ENCODE measurements at regions not wholly inside any gene's neighbourhood (a gene's known extent, or its start where the extent isn't known, plus 50 kb on each side); places are given as distances from the start of the nearest gene placed in this dataset.
"Not testable (repeated sequence)": the region's sequence is repeated elsewhere in the genome, so short reads cannot be mapped to it uniquely, and the experiment has no call there.

DNA sequence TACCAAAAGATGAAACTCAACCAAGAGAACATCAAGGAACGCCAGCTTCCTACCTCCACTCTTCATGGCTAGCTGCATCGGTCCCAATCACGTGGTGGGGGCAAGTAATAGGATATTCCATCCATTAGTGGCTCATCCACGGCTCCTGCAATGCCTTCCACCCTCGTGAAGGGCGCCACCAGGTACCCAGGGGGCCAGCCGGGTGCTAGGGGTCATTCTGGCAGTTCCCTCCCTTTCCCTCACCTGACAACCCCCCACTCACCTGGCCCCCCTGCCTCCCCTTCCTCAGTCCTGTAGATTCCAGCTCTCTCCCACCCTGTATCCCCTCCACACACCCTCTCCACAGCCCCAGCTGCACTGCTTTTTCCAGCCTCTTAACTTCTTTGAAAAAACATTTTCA lies 161.9 kb downstream of the URI1 start:
- no peak for DNase-seq (ENCODE audit: low read depth)

GRCh38 chr19:30105316-30105715 lies 163.3 kb downstream of the URI1 start:
- DNase-seq (ENCODE audit: low read depth), result no peak

DNA sequence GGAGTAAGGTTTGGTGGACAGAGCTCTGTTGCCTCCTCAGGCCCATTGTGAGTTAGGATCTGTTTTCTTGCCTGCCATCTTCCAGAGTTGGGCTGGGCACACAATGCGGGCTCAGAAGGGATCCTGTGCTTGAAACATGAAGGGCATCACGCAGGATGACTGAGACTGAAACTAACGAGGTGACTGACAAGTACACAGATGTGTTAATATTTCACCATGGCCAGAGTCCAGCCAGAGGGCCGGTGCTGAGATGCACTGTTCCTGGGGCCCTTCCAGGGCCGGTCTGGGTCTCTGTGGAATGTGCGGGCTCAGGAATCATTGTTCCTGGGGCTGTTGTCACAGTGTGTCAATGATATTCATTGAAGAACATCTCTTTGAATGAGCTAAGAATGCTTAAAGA lies 163.7 kb downstream of the URI1 start:
- no peak for DNase-seq (ENCODE audit: low read depth)

DNA sequence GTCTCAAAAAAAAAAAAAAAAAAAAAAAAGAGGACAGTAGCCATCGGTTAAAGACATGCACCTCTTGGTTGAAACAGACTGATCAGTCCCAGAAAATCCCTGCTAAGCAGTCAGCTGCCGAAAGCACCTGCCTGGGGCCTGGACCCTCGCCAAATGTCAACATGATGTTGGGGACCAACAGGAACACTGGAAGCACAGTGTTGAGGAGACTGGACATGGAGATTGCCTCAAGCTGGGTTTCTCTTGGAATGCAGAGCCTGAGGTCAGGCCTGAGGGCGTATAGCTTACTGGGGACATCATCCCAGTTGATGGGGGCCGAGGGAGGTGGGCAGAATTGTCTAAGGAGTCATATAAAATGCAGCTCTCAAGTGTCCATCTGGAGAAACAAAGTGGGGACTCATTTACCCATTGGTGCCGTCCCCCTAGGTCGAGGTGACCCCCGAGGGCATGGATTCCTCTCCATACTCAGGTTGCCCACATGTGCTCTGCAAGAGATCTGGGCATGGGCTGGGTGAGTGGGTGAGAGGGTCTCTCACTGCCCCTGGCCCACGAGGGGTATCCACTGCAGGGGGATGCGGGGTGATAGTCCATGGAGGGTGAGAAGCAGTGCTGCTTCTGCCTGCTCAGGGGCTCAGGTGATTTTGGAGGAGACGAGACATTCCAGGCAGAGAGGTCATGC lies 164.5 kb downstream of the URI1 start:
- DNase-seq (ENCODE audit: low read depth), result no peak

GRCh38 chr19:30107251-30107650 lies 165.2 kb downstream of the URI1 start:
- no peak for DNase-seq (ENCODE audit: low read depth)

GRCh38 chr19:30109565-30109964 lies 167.5 kb downstream of the URI1 start:
- DNase-seq (ENCODE audit: low read depth), result no peak

- DNase-seq (ENCODE audit: low read depth), result peak; percentile 21
Observed at GRCh38 chr19:30111021-30111855, 169.2 kb downstream of the URI1 start.

DNA sequence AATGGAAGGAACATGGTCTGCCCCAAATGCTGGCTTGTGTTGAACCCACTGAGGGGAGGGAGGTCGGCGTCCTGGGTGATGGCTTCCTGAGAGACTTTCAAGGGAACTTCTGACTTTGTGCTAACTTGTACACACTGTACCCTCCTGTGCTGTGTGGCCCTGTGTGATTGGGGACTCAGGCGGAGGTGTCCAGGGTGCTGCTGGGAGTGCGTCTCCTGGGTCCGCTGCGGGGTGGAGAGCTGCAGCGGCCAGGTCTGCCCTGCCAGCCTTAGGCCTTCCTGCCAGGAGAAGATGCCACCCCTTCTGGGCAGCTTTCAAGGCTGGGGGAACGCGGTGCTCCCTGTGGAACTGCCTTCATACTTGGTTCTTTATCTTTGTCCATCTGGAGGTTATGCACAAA lies 170.1 kb downstream of the URI1 start:
- no peak for DNase-seq (ENCODE audit: low read depth)

- no peak for DNase-seq (ENCODE audit: low read depth)
Observed at GRCh38 chr19:30112666-30113065, 170.6 kb downstream of the URI1 start.

DNA sequence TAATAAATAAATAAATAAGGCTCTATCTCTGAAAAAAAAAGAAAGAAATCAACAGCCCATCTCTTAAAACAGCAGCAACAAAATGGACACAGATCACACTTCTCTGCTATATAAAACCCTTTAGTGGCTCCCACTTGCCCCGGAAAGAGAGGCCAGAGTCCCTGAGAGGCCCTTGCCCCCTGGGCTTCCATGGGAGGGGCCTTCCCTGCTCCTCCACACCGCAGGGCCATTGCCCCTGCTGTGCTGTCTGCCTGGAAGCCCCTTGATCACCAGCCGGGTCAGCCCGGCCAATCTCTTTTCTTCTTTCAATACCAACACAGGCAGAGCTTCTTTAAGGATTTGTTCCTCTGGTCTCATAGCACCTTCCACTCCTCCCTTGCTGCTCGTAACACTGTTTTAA lies 171.1 kb downstream of the URI1 start:
- DNase-seq (ENCODE audit: low read depth), result no peak

- DNase-seq (ENCODE audit: low read depth), result not testable (repeated sequence)
Observed at GRCh38 chr19:30114095-30114494, 172.1 kb downstream of the URI1 start.

GRCh38 chr19:30115947-30116346 lies 173.9 kb downstream of the URI1 start:
- DNase-seq (ENCODE audit: low read depth), result no peak

GRCh38 chr19:30116530-30116929 lies 174.5 kb downstream of the URI1 start:
- no peak for DNase-seq (ENCODE audit: low read depth)

- no peak for DNase-seq (ENCODE audit: low read depth)
Observed at GRCh38 chr19:30116984-30117555, 175.0 kb downstream of the URI1 start.

- no peak for DNase-seq (ENCODE audit: low read depth)
Observed at GRCh38 chr19:30117636-30118145, 175.7 kb downstream of the URI1 start.

DNA sequence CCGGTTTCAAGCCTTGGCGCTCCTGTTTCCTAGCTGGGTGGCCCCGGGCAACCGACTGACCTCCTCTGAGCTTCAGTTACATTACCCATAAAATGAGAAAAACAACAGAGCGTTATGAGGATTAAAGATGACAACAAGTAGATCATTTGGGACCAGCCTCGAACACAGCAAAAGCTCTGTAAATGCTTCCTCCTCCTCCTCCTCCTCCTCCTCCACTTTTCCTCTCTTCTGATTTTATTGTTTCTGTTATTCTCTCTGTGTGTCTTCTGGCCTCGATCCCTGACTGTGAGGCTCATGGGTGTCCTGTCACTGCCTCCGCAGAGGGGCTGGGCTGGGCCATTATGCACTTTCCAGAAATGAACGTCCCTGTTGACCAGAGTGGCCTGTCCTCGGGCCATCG lies 176.2 kb downstream of the URI1 start:
- DNase-seq (ENCODE audit: low read depth), result no peak

- no peak for DNase-seq (ENCODE audit: low read depth)
Observed at GRCh38 chr19:30118760-30119159, 176.7 kb downstream of the URI1 start.

DNA sequence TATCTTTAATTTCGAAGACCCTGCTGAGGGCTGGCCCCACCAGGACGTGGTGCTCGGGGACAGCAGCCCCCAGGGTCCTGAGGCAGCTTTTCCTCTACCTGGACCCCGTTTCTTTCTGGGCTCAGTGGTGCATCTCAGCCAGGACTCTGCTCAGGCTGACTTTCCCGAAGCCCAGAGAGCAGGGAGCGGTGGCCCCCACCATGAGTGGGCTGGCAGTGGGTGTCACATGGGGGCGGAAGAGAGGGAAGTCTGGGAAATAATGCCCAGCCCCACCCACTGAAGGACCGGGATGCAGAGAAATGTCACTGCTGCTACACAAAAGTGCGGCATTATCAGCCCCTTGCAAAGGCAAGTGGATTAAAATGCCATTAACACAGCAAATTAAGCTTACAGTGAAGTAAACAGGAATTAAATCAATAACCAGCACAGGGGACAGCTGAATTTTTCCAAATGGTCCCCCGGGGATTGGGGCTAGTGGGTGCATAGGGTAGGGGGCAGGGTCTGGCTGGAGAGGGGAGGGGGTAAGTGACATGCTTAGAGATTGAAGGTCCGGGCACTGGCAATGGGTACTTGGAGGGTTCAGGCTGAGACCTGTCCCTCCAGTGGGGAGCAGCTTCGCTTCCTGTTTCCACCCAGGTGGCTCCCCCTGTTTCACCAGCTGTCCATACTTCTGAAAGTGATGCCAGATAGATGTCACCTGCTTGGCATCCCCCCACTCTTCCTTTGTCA lies 177.3 kb downstream of the URI1 start:
- DNase-seq (ENCODE audit: low read depth), result no peak

GRCh38 chr19:30120860-30121484 lies 178.9 kb downstream of the URI1 start:
- DNase-seq (ENCODE audit: low read depth), result no peak

DNA sequence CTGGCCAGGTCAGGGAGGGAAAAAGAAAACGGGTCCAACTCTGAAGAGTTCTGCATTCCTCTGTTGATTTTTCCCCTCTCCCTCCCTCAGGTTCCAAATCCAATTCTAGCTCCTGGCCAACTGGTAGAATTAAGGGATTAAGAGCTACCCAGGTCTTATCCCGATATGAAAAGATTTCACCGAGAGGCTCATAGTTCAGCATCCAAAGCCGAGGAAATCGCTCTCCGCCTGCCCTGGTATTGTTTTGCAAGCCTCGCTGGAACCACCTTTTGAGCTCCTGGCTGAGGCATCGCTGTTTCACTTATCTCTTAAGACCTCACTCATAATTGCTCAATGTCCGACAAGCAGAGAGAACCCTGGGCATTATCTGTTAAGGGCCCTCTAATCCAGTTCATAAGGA lies 180.4 kb downstream of the URI1 start:
- DNase-seq (ENCODE audit: low read depth), result no peak

DNA sequence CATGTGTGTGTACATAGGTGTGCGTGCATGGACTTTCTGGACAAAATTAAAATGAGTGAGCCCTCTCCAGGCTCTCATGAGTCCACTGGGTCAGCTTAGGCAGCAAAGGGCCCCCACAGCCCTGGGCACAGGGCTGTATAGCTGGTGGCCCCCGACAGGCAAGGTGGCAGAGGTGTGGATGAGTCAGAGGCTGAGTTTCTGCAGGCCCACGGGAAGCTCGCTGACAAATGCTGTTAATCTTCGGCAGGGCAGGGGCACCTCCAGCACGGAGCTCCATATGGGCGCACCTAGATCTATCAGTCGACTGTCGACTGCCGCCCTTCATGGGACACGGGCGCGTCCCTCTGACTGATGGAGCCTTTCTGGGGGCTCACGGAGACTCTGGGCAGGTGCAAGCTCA lies 181.1 kb downstream of the URI1 start:
- DNase-seq (ENCODE audit: low read depth), result peak; percentile 22

- DNase-seq (ENCODE audit: low read depth), result no peak
Observed at GRCh38 chr19:30123611-30124010, 181.6 kb downstream of the URI1 start.
